ENCODE measurements at regions not wholly inside any gene's neighbourhood (a gene's known extent, or its start where the extent isn't known, plus 50 kb on each side); places are given as distances from the start of the nearest gene placed in this dataset.

- Mint-ChIP-seq H3K4me1 (no peaks in the 10 kb centered on the region), H3K4me3 (no peak overlapping the region), H3K36me3 (no peaks in the 10 kb centered on the region), H3K27ac (no peak overlapping the region), H3K9me3 (no peaks in the 10 kb centered on the region), H3K27me3 (ENCODE audit: low read depth) (no peaks in the 10 kb centered on the region)
- DNase-seq (ENCODE audit: low spot score in 2 of 2, unreplicated experiment in 2 of 2) = no peak
- no peak for TF ChIP-seq CTCF (IDR thresholded peaks at IDR 0.05; ENCODE audit: unreplicated experiment)
Observed at GRCh38 chrX:43313035-43313434, 343.1 kb upstream of the MAOA start.

- Mint-ChIP-seq H3K4me3 (no peak overlapping the region), H3K36me3 (no peaks in the 10 kb centered on the region), H3K27ac (no peak overlapping the region), H3K9me3 (no peaks in the 10 kb centered on the region), H3K4me1 (no peaks in the 10 kb centered on the region), H3K27me3 (ENCODE audit: low read depth) (no peaks in the 10 kb centered on the region)
- no peak for TF ChIP-seq CTCF (IDR thresholded peaks at IDR 0.05; ENCODE audit: unreplicated experiment)
- DNase-seq (ENCODE audit: low spot score in 2 of 2, unreplicated experiment in 2 of 2) = no peak
Observed at GRCh38 chrX:43314525-43314924, 341.6 kb upstream of the MAOA start.

GRCh38 chrX:43315622-43316021 is 340.5 kb upstream of the MAOA start:
- Mint-ChIP-seq H3K27me3 (ENCODE audit: low read depth) (no peaks in the 10 kb centered on the region), H3K9me3 (no peaks in the 10 kb centered on the region), H3K4me3 (no peak overlapping the region), H3K4me1 (no peaks in the 10 kb centered on the region), H3K27ac (no peak overlapping the region), H3K36me3 (no peaks in the 10 kb centered on the region)
- DNase-seq (ENCODE audit: low spot score in 2 of 2, unreplicated experiment in 2 of 2) = no peak
- TF ChIP-seq CTCF (IDR thresholded peaks at IDR 0.05; ENCODE audit: unreplicated experiment) = no peak

GRCh38 chrX:43316146-43316545 is 340.0 kb upstream of the MAOA start:
- DNase-seq (ENCODE audit: low spot score in 2 of 2, unreplicated experiment in 2 of 2) = no peak
- no peak for TF ChIP-seq CTCF (IDR thresholded peaks at IDR 0.05; ENCODE audit: unreplicated experiment)
- no peak overlapping the region for H3K27ac Mint-ChIP-seq
- H3K27me3 Mint-ChIP-seq (ENCODE audit: low read depth) = no peaks in the 10 kb centered on the region
- H3K36me3 Mint-ChIP-seq = no peaks in the 10 kb centered on the region
- H3K9me3 Mint-ChIP-seq = peaks cover 5% of the 10 kb centered on the region
- H3K4me3 Mint-ChIP-seq = no peak overlapping the region
- no peaks in the 10 kb centered on the region for H3K4me1 Mint-ChIP-seq

GRCh38 chrX:43317378-43317777 is 338.7 kb upstream of the MAOA start:
- Mint-ChIP-seq H3K36me3 (no peaks in the 10 kb centered on the region), H3K4me1 (no peaks in the 10 kb centered on the region), H3K27ac (no peak overlapping the region), H3K27me3 (ENCODE audit: low read depth) (no peaks in the 10 kb centered on the region), H3K9me3 (peaks cover 17% of the 10 kb centered on the region), H3K4me3 (no peak overlapping the region)
- no peak for TF ChIP-seq CTCF (IDR thresholded peaks at IDR 0.05; ENCODE audit: unreplicated experiment)
- no peak for DNase-seq (ENCODE audit: low spot score in 2 of 2, unreplicated experiment in 2 of 2)

GRCh38 chrX:43328358-43328946 is 327.6 kb upstream of the MAOA start:
- DNase-seq (ENCODE audit: low spot score in 2 of 2, unreplicated experiment in 2 of 2) = no peak
- peaks cover 65% of the 10 kb centered on the region for H3K9me3 Mint-ChIP-seq
- no peaks in the 10 kb centered on the region for H3K36me3 Mint-ChIP-seq
- H3K27me3 Mint-ChIP-seq (ENCODE audit: low read depth) = no peaks in the 10 kb centered on the region
- H3K4me1 Mint-ChIP-seq = no peaks in the 10 kb centered on the region
- no peak overlapping the region for H3K27ac Mint-ChIP-seq
- H3K4me3 Mint-ChIP-seq = no peak overlapping the region
- TF ChIP-seq CTCF (IDR thresholded peaks at IDR 0.05; ENCODE audit: unreplicated experiment) = no peak
